Left colon (tissue), 2 donors: ENCODE measurements at regions not wholly inside any gene's neighbourhood (a gene's known extent, or its start where the extent isn't known, plus 50 kb on each side); places are given as distances from the start of the nearest gene placed in this dataset.
"Not testable (repeated sequence)": the region's sequence is repeated elsewhere in the genome, so short reads cannot be mapped to it uniquely, and the experiment has no call there.

Source experiments
- ATAC-seq: fragments of 200-7000 bp; cut with Tn5 transposase; one replicate; pipeline ENCODE4 v1.9.1; 2020; ENCODE audit warnings: mild to moderate bottlenecking, moderate library complexity
- DNase-seq, 2 donors: peaks; one replicate each; pipeline ENCODE4 v3.0.0-alpha.2; 2020
- intact Hi-C, 2 donors: fragments of 100-400 bp; cut with DNase I in 1 of 2; cut with micrococcal nuclease in 1 of 2; formaldehyde crosslinking; loops; one replicate each; pipeline versions ENCODE4 v1.11.2 to v1.14.0; 2022; cut with DNase I, micrococcal nuclease
- donor health status: DM: no; HTN: no; CAD: no.
- donor health status: DM: yes; HTN: yes; CAD: no.

DNA sequence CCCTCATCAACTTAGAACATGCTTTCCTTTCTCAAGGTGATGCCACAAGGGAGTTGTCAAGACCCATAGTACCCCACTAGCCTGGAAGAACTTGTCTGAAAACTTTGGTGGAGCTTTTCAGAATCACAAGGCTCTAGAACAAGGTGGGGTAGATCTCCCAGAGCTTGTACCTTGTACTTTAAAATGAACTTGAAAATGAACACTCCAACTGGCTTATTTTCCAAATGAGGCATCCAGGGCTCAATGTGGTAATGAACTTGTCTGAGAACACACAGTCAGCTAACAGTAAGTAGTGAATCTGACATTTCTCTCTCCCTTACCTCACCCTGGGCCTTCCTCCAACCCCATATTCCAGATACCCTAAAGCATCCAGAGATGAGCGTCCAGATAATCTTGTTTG lies 81.8 kb upstream of the THBS1 start:
- no peak for DNase-seq
- ATAC-seq, result no peak
- intact Hi-C loops, result no loop called here

DNA sequence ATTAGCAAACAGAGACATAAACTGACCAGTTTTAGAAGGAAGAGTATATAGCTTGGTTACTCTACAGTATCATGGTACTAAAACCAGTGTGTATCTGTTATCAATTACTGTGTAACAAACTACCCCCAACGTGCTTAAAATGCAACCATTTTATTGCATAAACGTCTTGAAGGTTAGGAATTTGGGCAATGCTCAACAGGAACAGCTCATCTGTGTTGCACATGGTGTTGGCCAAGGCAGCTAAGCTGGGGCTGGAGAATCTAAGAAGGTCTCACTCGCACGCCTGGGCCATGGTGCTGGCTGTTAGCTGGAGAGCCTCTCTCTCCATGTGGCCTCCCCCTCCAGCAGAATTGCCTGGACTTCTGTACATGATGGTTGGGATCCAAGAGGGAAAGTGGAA lies 81.2 kb upstream of the THBS1 start:
- no peak for ATAC-seq
- intact Hi-C loops, result no loop called here
- DNase-seq, result no peak

- intact Hi-C loops, result no loop called here
- no peak for DNase-seq
- ATAC-seq, result no peak
Observed at GRCh38 chr15:39501366-39502081, 79.4 kb upstream of the THBS1 start.

DNA sequence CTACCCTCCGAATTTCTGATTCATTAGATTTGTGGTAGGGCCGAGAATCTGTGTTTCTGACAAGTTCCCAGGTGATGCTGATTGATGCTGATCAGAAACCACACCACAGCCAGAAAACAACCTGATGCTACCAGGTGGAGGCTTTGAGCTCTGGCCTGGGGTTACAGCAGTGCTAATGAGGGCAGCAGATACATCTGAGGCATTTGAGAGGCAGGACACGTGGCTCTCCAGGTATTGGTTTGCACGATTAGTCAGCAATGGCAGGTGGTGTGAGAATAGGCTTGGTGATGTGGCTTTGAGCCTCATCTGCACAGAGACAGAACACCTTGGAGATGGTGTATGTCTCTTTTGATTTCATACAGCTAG lies 78.8 kb upstream of the THBS1 start:
- intact Hi-C loops, result no loop called here
- ATAC-seq (no peak), DNase-seq (no peak)

DNA sequence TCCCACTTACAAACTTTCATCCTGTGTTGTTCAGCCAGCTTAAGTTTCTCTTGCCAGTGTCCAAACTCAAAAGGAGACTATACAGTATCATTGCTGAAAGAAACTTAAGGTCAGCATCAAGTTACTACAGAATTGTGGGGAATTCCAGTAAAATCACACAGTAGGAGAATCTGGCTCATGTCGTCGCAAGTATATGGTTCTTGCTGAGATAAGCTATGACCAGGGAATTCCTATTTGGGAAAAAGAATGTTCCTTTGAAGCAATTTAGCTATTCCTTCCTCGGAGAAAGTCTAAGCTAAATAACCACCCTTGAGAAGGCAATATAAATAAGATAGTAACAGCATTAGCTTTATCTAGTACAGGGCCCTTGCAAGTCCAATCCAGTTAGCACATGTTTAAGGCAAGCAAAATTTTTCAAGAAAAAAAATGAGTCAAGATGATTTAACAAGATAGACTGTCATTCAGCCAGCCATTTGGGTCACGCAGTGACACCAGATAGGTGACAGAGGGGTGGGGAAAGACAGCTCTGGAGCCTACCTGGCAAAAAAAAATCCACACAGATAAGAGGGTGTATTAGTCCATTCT lies 78.2 kb upstream of the THBS1 start:
- no peak for DNase-seq
- intact Hi-C loops, result no loop called here
- no peak for ATAC-seq

GRCh38 chr15:39503526-39503925 lies 77.4 kb upstream of the THBS1 start:
- intact Hi-C loops, result no loop called here
- DNase-seq (no peak), ATAC-seq (no peak)

DNA sequence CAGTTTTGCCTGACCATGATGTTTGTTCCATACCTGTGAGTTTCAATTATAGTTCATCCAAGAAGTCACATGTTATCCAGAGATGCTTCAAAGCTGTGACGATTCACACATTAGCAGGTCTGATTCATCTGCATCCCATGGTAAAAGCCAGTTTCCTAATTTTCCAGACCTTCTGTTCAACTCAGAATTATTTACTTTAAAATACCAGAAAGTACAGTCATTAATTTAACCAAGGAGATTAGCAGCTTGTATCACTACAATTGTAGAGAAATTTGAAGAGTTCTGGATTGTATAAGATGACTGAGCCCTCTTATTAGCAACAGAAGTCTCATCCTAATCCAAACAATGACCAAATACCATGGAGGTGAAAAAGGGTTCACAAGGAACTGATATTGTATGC lies 76.1 kb upstream of the THBS1 start:
- ATAC-seq, result no peak
- intact Hi-C loops, result no loop called here
- DNase-seq, result no peak

- intact Hi-C loops, result no loop called here
- no peak for DNase-seq
Observed at GRCh38 chr15:39506146-39506545, 74.7 kb upstream of the THBS1 start.

GRCh38 chr15:39508536-39508935 lies 72.3 kb upstream of the THBS1 start:
- no peak for ATAC-seq
- intact Hi-C loops, result no loop called here
- DNase-seq, result no peak

More at GRCh38 chr15:39506146-39506545, 74.7 kb upstream of the THBS1 start:
- no peak for ATAC-seq

DNA sequence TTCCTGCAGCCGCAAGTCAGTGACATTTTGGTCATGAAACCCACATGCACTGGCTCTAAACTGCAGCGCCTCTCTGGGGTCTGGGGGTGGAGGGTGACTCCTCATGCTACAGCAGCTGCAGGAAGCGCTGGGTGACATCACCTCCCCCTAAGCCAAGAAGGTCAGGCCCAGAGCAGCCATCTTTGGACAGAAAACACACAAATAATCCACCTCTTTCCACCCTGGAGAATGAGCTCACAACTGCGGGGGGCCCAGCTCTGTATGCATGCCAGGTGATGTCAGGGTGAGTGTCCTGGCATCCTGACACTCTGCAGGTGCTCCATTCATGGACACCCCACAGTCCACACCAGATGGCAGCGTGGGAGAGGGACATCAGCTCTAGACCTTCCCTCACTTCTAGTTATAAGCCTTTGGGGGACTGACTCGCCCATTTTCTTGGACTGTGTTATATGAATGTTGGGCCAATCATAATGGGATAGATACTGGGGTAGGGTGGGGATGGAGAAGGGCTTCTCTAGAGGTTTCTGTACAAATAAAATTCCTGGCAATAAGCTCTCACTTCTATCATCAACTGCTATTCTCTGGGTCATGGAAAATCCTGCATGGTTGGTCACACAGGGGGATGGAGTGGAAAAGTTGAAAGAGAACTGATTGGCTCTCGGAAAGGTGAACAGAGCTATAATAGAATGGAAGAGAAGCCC lies 70.7 kb upstream of the THBS1 start:
- DNase-seq (no peak), ATAC-seq (no peak)
- intact Hi-C loops, result no loop called here

DNA sequence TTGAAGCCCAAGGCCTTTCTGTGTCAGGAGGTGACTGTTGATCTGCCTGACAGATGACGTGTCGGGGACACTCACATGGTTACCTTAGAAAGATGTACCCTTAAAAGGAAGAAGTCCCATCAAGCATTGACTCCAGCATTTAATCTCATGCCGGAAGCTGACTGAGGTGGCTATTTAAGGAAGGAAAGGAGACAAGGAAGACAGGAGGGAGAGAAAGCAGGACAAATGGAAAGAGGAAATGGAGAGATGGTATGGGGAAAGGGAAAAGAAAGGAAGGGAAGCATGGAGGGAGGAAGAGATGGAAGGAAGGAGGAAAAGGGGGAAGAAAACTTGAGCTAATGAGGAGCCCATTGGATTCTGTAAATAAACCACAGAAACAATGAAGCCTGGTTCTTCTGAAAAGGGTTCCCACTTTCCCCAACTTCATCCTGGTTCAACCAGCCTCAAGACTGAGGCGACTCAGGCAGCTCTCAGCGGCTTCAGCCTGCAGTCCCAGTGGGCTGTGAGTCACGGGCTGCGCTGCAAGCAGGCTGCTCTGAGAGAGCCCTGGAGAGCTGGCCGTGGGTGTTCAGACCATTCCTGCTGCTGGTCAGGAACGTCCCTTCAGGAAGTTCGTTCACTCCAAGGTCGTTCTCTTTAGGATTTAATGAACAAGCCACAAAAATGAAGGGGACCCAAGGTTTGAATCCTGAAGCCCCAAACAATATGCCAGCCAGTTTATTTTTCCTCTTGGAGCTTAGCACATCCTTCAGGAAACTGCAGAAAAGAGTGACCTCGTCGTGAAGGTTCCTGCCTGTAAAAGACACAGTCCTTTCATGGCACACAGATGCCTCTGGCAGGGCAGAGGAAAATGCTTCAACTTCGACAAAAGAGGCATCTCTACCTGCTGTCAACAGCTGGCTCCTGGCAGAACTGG lies 69.6 kb upstream of the THBS1 start:
- ATAC-seq (no peak), DNase-seq (peak in 1 of 2 donors; percentile 23)
- intact Hi-C loops, result no loop called here

DNA sequence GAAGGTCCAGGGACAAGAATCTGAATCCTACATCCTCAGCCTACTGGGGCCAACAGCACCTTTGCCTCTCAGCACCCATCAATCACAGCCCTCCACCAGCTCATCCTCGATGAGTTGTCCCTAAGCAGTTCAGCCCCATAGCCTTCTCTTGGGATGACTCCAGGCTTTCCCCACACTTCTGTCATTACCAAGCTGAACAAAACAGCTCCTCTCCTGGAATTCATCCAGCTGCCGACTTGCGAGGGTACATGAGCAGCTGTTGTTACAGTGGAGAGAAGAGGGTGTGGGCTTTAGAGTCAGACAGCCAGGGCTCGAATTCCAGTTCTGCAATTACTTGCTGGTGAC lies 69.0 kb upstream of the THBS1 start:
- no peak for ATAC-seq
- intact Hi-C loops, result no loop called here
- no peak for DNase-seq

GRCh38 chr15:39512643-39513042 lies 68.2 kb upstream of the THBS1 start:
- no peak for ATAC-seq
- intact Hi-C loops, result no loop called here
- DNase-seq, result no peak

DNA sequence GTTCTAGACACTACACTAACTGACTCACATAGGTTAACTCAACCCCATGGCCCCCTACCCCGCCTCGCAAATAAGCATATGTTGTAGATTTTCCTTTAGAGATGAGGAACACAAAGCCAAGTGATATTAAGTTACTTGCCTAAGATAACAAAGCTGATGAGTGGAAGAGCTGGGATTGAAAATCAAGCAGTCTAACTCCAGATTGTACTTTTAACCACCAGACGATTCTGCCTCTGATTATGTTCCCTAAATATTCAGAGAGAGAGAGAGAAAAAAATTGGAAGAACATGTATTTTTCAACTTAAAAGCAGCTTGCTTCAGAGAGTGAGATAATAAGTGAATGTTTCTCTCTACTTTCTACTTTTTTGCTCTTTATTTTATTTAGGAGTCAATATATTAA lies 66.9 kb upstream of the THBS1 start:
- DNase-seq (no peak), ATAC-seq (no peak)
- intact Hi-C loops, result no loop called here

GRCh38 chr15:39514933-39515332 lies 65.9 kb upstream of the THBS1 start:
- intact Hi-C loops, result no loop called here
- ATAC-seq (no peak), DNase-seq (no peak)

DNA sequence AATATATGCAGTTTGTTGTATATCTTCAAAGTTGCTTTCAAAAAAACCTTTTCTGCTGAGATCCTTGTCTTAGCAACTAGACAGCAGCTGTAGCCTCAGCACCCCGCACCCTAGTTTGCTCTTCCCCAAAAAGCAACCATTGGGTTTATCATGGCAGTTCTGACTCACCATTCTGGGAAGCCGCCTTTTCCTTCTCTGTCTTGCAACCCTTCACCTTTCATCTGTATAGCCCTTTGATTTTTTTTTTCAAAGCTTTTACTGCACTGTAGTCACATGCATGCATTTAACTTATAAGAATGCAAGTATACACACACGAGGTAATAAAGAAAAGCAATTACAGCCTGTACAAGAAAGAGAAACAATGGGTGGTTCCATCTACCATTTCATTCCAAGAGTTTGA lies 65.1 kb upstream of the THBS1 start:
- peak; percentile 87 for ATAC-seq

GRCh38 chr15:39517122-39517855 lies 63.6 kb upstream of the THBS1 start:
- DNase-seq (no peak), ATAC-seq (no peak)
- intact Hi-C loops, result no loop called here

More for the DNA sequence above, 65.1 kb upstream of the THBS1 start:
- no peak for DNase-seq
- intact Hi-C loops, result no loop called here

DNA sequence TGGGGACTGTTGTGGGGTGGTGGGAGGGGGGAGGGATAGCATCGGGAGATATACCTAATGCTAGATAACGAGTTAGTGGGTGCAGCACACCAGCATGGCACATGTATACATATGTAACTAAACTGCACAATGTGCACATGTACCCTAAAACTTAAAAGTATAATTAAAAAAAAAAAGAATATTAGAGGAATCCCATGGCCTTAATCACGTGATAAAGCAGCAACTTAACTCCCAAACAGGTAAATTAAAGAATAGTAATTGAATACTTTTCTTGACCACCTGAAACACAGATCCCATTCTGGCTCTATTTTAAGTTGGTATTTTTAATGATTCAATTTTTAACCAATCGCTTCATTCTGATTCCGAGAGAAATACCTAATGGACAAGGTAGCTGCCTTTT lies 56.9 kb upstream of the THBS1 start:
- intact Hi-C loops, DNase-seq, ATAC-seq: not testable (repeated sequence)

GRCh38 chr15:39529457-39529856 lies 51.4 kb upstream of the THBS1 start:
- no peak for ATAC-seq

More at GRCh38 chr15:39529457-39529856, 51.4 kb upstream of the THBS1 start:
- DNase-seq, result no peak
- intact Hi-C loops, result no loop called here
